ENCODE measurements at regions not wholly inside any gene's neighbourhood (a gene's known extent, or its start where the extent isn't known, plus 50 kb on each side); places are given as distances from the start of the nearest gene placed in this dataset.

DNA sequence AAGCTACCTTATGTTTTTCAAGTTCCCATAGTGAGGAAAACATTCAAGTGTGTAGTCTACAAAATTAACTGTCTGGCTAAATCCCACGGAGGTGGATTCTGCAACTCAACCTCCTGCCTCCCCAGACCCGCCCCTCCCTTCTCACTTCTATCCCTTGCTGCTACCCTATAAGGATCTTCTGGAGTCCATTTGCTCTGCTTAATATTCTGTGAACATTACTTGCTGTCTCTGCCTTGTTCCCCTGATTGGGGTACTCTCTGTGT lies 163.2 kb downstream of the KCNE4 start:
- TF ChIP-seq, protein P1, sequence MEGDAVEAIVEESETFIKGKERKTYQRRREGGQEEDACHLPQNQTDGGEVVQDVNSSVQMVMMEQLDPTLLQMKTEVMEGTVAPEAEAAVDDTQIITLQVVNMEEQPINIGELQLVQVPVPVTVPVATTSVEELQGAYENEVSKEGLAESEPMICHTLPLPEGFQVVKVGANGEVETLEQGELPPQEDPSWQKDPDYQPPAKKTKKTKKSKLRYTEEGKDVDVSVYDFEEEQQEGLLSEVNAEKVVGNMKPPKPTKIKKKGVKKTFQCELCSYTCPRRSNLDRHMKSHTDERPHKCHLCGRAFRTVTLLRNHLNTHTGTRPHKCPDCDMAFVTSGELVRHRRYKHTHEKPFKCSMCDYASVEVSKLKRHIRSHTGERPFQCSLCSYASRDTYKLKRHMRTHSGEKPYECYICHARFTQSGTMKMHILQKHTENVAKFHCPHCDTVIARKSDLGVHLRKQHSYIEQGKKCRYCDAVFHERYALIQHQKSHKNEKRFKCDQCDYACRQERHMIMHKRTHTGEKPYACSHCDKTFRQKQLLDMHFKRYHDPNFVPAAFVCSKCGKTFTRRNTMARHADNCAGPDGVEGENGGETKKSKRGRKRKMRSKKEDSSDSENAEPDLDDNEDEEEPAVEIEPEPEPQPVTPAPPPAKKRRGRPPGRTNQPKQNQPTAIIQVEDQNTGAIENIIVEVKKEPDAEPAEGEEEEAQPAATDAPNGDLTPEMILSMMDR (IDR thresholded peaks at IDR 0.05), result no peak
- TF ChIP-seq POLR2AphosphoS5 (IDR thresholded peaks at IDR 0.05) (no peak), EP300 (IDR thresholded peaks at IDR 0.05) (no peak)
